ENCODE measurements at regions not wholly inside any gene's neighbourhood (a gene's known extent, or its start where the extent isn't known, plus 50 kb on each side); places are given as distances from the start of the nearest gene placed in this dataset.
"Not testable (repeated sequence)": the region's sequence is repeated elsewhere in the genome, so short reads cannot be mapped to it uniquely, and the experiment has no call there.

DNA sequence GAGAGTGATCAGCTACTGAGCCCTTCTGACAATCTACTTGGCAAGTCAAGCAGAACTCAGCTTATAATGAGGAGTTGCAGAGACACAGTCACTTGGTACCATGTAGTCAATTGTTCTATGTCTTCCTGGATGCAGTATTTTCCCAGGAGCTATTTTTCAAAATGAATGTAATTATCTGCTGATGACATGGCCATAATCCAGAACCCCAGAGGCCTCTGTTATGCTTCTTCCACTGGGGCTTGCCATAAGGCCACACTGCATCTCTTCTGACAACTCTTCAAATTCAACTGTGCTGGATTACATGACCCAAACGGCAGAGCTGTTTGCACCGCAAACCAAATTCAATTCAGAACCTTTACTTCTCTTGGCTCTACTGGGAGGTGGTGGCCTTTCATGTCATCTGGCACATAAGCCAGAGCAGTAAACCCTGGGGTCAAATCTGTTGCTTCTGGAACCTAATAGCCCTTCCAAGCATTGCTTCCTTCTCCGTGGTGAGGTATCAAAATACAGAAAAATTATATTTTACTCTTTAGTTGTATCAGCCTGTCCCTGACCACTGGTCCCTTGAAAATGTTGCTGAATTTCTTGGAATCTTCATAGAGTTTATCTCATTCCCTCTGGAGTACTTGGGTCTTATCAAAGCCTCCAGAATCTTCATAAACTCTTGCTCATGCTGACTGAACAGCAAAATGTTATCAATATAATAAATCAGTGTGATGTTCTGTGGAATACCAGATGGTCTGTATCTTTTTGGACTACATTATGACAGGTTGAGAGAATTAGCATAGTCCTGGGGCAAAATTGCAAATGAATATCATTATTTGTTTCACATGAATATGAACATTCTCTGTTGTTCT is 79.4 kb upstream of the DCN start:
- no peak for DNase-seq

DNA sequence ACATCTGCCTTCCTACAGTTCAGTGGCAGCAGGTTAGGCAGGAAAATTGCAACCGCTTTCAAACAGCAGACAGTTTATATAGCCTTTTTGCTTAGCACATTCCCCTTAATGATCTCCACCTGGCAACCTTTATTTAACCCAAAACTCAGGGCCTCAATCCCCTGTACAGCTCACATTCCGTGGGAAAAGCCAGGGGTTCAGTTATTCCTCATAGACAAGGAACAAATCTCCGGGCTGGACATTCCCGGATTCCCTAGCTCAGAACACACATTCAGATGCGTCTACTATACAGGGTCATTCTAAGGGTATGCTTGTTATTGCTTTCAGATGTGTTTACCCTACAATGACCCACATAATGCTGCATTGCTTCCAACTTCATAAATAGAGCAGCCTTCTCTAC is 73.8 kb upstream of the DCN start:
- DNase-seq, result no peak

DNA sequence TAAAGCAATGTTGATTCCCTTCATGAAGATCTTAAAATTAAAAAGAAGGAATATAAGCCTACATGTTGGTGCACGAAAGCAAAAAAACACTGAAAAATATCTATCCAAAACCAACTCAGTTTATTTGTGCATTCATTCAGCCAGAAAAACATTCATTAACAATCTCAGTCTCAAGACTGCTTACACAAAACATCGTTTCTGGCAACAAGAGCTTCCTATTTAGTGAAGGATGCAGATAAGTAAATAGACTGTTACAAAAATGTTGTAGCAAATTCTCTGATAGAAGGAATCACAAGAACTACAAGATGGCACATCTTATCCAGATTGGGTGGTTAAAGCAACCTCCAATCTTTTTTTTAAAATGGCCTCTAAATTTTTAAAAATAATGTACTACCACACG is 69.7 kb upstream of the DCN start:
- DNase-seq, result no peak

DNA sequence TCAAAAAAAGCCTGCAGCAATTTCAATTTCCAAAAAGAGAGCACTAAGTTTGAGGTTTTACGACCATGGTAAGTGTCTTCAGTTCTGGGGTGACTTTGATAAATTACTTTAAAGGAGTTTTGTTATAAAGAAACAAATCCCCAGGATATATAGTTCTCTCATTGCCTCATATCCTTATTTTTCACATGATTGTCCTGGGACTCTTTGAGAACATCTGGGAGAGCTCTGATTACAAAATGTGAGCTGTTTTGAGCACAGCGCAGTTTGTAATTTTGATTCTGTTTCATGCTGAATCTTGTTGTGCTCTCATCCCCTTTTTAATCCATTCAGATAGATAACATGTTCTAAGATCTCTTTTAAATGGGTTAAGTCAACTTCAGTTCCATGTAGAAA is 67.7 kb upstream of the DCN start:
- no peak for DNase-seq

DNA sequence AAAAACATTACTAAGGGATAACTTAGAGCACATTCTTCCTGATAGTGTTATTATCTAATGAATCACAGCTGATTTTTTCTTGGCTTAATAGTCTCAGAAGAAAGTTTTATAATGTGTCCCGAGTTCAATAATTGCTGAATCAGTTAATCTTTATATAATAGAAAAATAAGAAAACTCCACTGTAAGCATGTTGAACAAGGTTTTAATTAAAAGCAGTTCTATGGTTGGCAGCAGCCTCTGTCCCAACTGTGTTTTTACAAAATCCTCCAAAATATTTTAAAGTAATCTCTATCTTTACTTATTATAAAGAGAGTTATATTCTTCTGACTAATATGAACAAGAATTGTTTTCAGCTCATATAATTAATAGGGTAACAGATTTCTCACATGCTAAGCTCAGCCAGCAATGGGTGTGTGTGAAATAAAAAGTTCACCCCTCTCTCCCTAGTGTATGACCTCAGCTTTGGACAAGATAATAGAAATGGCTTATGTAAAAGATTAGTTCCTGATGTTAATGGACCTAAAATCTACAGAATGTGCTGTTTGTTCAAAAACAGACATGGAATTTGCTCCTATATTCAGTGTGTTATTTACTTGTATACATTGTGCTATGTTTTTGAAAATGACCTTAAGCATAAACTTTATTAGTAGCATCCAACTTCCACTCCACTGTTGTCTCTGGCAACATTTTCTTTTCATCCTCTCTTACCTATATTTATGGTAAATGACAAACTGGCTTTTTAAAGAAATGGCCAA is 67.1 kb upstream of the DCN start:
- no peak for DNase-seq

DNA sequence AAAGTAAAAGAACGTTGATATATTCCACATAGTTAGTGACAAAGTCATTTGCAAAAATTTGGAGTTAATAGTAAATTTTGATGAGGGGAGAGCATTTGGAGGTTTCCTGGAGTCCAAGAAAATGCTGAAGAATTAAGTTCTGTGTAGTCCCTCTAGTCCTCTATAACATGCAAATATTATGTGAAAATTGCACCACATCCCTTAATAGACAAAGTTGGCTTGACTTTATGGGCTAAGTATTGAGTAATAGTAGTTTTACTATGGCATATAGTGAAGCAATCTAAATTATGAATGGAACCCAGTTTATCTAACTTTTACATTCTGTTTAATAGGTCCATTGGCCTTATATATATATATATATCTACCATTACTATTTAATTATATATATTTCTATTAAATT is 66.4 kb upstream of the DCN start:
- no peak for DNase-seq

DNA sequence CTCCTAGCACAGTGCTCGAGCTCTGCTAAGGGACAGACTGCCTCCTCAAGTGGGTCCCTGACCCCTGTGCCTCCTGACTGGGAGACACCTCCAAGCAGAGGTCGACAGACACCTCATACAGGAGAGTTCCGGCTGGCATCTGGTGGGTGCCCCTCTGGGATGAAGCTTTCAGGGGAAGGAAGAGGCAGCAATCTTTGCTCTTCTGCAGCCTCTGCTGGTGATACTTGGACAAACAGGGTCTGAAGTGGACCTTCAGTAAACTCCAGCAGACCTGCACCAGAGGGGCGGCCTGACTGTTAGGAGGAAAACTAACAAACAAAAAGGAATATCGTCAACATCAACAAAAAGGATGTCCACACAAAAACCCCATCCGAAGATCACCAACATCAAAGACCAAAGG is 60.6 kb upstream of the DCN start:
- DNase-seq, result not testable (repeated sequence)

DNA sequence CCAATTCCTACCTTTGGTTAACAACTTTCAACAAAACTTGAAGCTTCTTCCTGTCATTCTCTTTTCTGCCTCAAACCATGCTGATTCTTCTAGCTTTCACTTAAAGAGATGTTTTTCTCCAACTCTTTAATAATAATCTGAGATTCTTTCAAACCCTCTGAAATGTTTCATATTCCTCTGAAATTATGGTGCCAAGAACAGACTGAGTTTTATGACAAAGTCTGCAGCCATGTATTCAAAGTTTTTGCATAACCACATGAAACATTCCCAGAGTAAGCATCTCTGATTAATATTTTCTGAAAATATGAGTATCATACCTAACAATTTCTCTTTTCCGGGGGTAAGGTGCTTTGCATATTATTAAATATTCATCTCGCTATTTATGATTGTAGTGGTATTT is 59.1 kb upstream of the DCN start:
- no peak for DNase-seq

DNA sequence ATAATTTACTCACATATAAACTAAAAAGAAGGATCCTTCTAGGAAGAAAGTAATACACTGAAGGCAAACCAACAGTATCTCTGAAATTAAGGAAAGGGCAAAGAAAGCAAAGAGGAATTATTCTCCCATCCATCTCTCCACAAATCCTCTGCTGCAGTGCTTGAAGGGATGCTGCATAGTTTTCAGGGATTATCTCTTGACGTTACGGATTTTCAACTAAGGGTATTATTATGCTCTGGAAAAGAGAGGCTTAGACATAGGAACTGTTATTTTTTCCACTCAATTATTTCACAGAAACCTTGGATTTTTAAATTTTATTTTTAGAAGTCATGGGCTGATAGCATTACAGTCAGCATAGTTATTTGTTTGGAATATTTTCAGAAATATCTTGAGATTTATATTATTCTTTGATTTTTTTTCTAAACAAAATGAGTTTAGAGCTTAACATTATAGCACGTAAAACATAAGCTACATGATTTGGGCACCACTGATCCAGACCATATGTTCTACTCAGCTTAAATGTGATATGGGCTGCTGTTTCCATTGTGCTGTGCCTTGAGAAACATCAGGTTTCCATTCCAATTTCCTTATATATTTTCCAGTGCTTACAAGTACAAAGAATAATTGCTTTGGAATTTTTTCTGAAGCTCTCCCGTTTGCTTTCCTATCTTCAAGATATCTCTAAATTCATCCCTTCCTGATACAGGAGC is 57.9 kb upstream of the DCN start:
- DNase-seq, result no peak

DNA sequence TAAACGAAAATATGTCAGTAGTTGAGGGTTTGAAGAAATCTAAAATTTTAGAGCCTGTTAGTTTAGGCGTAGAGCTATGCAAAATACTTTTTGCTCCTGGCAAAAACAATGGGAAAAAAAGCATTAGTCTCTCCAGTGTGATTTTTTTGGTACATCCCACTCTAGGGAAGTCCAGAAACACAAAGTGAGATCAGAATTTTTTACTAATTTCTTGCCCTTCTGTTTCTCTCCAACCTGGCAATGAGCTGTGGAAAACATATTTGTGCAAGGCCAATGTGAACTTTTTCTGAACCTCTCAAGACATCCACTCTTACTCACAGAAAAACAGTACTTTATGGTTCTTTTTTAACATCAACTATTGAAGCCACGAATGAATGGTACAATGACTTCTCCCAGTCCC is 56.9 kb upstream of the DCN start:
- no peak for DNase-seq

Data from stimulated activated CD4-positive, alpha-beta T cell treated with anti-CD3 and anti-CD28 coated beads, Interleukin-12 subunit alpha, Interleukin-12 subunit beta, amount 100 ng/mL, for 4 hours (primary cell).